ENCODE measurements at regions not wholly inside any gene's neighbourhood (a gene's known extent, or its start where the extent isn't known, plus 50 kb on each side); places are given as distances from the start of the nearest gene placed in this dataset.

- no peak for DNase-seq
These were observed 293.2 kb upstream of the HABP2 start for GRCh38 chr10:113259576-113260226.

GRCh38 chr10:113261161-113261560, 291.7 kb upstream of the HABP2 start:
- DNase-seq: no peak

- no peak for DNase-seq
These were observed 291.2 kb upstream of the HABP2 start for GRCh38 chr10:113261611-113262091.

- no peak for DNase-seq
These were observed 289.8 kb upstream of the HABP2 start for GRCh38 chr10:113263056-113263455.

- no peak for DNase-seq
These were observed 288.3 kb upstream of the HABP2 start for GRCh38 chr10:113264333-113265131.

- DNase-seq: no peak
These were observed 286.7 kb upstream of the HABP2 start for GRCh38 chr10:113266147-113266546.

GRCh38 chr10:113267619-113268562, 285.0 kb upstream of the HABP2 start:
- DNase-seq: no peak

GRCh38 chr10:113269333-113269732, 283.5 kb upstream of the HABP2 start:
- DNase-seq: no peak

- no peak for DNase-seq
These were observed 280.3 kb upstream of the HABP2 start for GRCh38 chr10:113272511-113272910.

- no peak for DNase-seq
These were observed 279.4 kb upstream of the HABP2 start for GRCh38 chr10:113273181-113274163.

GRCh38 chr10:113274176-113274829, 278.6 kb upstream of the HABP2 start:
- no peak for DNase-seq

GRCh38 chr10:113278221-113278620, 274.6 kb upstream of the HABP2 start:
- no peak for DNase-seq

- no peak for DNase-seq
These were observed 274.2 kb upstream of the HABP2 start for GRCh38 chr10:113278664-113279063.

GRCh38 chr10:113279262-113279661, 273.6 kb upstream of the HABP2 start:
- no peak for DNase-seq

- DNase-seq: no peak
These were observed 270.3 kb upstream of the HABP2 start for GRCh38 chr10:113282564-113282963.

- no peak for DNase-seq
These were observed 269.7 kb upstream of the HABP2 start for GRCh38 chr10:113283189-113283588.

- DNase-seq: no peak
These were observed 268.2 kb upstream of the HABP2 start for GRCh38 chr10:113284635-113285034.

- DNase-seq: no peak
These were observed 267.5 kb upstream of the HABP2 start for GRCh38 chr10:113285305-113285704.

- DNase-seq: no peak
These were observed 265.3 kb upstream of the HABP2 start for GRCh38 chr10:113287592-113287991.

GRCh38 chr10:113290137-113290536, 262.7 kb upstream of the HABP2 start:
- no peak for DNase-seq

- no peak for DNase-seq
These were observed 261.4 kb upstream of the HABP2 start for GRCh38 chr10:113291413-113291812.

Measured in T-helper 9 cell (primary cell).